HCEC 1CT (cell line): ENCODE measurements at regions not wholly inside any gene's neighbourhood (a gene's known extent, or its start where the extent isn't known, plus 50 kb on each side); places are given as distances from the start of the nearest gene placed in this dataset.

Experiments used
- DNase-seq: peaks from one replicate; pipeline ENCODE4 v3.0.0-alpha.2; 2017

DNA sequence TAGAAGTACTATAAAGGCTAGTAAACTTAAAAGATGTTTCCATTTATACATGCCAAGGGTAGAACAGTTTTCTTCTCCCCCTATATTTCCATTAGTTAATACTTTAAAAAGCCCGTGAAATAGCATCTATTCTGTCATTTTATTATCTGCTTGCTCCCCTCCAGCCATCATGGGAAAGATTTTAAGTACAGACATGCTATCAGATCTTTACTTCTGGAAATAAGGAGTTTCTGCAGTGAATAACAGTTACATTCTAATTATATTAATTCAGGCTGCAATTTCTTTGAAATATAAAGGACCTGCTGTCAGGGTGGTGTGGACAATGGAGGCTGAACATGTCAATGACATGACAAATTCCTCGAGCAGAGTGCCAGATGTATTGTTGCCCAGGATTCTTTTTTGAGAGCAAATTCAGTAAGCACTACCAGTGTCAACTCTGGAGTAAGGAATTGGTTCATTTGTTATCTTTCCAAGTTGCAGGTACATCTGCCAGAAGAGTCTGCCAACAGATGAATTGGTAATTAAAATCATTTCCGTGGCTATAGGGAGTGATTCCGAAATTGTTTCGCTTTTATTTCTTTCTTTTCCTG lies 151.3 kb downstream of the BTG1 start:
- DNase-seq, result no peak

DNA sequence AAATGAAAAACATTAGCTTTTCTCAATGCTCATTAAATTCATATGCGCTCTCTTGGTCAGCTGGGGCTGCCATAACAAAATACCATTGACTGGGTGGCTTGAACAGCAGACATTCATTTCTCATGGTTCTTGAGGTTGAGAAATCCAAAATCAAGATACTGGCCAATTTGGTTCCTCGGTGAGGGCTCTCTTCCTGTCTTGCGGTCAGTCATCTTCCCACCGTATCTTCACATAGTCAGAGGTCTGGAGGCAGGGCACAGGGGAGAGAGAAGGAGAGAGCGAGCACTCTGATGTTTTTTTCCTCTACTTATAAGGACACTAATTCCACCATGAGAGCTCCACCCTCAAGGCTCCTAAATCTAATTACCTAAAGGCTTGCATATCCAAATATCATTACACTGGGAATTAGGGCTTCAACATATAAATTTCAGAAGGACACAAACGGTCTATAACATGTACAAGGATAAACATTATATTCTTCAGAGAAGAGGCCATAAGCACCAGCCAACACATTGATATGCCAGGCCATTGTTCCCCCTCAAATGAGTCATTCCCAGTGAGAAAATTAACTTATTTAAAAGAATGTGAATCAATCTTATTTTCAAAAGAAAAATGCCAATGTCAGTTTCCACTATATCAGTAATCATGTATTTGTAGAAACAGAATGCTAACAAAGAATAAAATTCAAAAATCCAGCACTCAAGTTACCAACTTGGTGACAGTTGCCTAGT lies 152.2 kb downstream of the BTG1 start:
- no peak for DNase-seq

DNA sequence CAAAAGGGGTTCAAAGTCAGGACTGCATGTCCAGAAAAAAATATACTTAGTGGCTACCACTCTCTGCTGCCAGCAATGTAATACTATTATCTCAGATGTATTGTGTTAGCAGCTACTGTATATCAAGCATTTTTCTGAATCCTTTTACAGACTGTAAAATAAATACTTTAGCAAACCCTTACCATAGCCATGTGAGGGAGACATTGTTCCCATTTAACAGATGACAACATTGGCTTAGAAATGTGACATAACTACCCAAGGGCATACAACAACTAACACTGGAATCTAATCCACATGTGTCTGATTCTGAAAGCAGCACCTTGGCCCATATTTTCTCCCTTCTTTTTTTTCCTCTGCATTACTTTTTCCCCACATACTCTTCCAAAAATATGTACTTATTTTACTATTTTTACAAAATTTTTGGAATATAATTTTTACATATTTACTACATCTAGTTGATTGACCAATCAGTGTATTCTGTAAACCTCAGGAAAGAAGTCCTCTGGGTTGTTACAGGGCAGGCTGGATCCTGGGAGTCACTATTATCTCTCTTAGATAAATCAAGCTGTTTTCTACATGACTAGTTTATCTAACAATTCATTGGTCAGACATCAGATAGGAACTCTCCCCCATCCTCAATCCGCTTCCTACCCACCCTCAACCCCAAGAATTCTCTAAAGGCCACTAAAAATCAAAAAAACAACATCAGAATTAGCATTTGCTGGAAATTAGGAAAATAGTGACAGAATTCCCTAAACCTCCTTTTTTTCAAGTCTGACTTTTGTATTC lies 154.1 kb downstream of the BTG1 start:
- no peak for DNase-seq

DNA sequence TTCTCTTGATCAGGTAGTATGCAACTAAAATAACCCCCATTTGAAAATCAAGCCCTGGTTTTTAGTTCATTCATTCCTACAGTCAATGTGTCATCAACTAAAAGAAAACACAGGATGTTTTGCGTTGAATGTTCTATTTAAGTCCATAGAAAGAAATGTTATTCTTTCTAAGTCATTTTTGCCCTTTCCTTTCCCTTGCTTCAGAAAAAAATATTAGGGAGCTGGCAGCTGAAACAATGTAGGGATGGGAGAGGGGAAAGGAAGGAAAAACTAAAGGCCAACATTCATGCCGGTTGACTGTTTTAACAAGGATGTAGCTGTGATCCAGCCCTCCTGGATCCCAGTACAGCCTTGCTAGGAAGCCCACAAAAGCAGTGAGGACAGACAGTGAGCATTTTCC lies 155.1 kb downstream of the BTG1 start:
- DNase-seq, result no peak

DNA sequence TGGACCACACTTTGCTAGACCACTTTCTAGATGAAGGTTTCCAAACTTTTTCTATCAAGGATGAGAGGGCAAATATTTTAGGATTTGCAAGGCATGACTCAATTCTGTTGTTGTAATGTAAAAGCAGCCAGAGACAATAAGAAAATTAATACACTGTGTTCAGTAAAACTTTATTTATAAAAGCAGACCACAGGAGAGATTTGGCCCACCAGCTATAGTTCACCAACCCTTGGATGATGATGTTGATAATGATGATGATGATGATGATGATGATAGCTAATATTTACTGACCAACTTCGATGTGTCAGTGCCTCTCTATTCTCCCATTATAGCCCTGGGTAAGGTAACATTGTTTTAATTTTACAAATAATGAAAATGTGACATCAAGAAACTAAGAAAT lies 156.5 kb downstream of the BTG1 start:
- DNase-seq, result no peak

DNA sequence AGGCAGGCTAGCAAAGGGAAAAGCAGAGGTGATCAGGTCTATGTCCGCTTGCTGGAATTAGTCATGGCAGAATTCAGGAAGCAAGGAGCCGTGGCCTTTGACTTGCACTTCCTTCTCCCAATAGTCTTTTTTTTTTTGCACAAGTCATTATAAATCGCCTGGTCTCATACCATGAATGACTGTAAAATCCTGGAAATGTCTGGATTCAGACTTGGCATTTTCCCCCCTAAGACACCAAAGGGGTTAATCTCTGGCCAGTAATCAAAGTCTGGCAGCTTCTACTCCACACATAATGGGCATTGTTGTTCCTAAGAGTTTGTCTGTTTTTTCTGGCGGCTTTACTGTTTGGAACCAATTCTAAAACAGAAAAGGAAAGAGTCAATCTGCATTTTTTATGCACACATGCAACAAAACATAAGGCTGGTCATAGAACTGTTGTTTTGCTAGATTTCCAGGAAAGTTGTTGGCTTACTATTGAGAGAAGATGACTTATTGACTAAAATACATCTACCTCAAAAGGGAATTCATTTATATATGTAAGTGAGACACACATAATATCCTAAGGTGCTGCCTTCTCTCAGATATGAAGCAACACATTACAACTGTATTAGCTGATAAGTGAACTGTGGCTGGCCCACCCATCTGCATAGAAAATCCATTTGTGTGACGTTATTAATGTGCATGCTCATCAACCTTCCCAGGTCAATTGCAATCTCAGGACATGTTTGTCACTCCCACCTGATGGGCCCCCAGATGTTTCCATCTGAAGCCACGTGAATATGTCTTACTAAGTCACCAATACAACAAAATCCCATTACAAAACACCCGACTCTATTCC lies 157.3 kb downstream of the BTG1 start:
- no peak for DNase-seq

DNA sequence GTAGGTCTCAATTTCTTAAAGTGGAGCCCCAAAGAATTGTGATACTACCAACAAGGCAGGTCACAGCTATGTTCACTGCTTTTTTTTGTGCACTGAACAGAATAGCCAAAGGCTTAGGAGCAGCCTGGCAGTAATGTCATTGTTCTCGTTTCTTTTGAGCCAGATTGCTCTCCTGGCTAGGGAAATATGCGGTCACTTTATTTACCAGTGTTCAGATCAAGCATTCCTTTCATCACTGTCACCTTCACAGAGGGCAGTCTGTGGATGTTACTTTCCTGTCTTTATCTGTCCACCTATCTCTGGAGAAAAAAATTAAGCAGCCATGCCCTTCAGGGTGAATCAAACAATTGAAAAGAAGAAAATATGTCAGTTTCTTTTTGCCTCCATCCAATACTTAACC lies 159.6 kb downstream of the BTG1 start:
- DNase-seq, result no peak

DNA sequence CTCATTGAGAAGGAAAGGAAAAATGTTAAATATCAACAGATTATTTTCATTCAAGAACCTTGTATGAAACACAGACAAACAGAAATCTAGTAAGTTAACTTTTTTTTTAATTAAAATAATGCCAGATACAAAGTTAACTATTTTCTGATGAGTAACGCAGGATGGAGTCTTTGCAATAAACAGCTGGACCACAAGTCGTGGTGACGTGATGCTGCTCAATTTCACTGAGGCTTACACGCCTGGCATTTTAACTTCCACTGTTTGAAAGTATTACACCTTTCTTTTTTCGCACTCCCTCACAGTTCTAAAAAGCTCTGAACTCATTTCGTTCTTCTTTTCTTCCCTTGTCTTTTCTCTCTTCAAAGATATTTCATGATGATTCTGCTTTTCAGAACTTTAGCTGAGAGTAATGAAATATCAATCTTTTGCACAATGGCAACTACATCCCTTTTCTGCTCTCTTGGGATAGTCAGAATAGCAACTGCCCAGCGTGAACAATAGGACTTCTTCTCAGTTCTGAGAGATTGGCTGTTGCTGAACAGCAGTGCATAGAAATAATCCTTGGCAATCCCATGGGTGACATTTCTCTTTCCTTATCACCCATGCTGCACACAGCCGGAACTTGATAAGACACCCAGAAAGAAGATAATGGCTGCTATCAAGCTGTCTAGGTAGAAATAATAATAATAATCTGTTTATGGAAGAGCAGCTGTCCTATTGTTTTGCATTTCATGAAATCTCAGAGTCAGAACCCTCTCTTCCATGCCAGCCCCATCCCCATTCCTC lies 160.5 kb downstream of the BTG1 start:
- peak; percentile 61 for DNase-seq

DNA sequence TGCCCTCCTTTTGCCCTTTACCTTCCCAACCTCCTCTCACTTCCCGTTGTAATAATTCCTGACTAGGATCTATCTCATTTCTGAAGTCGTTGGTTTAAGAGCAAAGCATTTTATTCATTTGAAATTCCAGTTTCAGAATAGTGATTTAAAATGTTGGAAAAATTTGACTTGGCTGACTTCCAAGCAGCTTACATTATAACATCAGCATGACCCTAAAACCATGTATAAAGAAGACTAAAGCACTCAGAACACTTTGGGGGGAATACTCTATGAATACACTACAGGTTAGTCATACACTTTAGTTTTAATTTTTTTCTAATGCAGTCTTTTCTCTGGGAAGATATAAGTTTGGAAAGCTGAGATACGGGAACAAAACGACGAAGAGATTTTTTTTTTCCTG lies 161.1 kb downstream of the BTG1 start:
- peak; percentile 20 for DNase-seq

DNA sequence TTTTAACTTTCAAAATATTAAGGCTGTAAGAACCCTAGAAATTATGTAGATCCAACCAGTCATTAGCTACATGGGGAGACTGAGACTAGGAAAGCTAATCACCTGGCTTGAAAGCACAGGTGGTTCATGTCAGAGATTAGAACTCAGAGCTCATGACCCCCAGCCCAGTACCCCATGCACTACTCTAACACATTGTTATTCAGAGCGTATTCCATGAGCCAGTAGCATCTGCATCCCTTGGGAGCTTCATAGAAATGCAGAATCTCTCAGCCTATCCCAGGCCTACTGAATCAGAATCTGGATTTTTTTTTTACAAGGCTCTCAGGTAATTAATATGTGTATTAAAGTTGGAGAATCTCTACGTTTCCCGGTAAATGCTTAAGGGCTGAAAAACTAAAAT lies 161.7 kb downstream of the BTG1 start:
- no peak for DNase-seq

DNA sequence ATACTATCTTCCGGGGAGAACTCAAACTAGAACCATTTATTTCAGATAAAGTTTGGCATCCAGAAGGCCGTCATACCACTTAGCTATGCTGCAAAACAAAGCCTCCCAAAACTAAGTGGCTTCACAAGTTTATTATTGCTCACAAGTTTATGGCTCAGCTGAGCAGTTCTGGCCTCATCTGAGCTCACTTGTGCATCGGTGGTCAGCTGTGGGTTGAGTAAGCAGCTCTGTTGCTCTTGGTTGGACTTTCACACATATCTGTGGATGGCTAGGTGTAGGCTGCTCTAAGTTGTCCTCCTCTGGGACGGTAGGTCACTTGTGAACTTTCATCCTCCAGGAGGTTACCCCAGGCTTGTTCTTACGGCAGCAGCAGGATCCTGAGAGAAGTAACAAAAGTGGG lies 162.7 kb downstream of the BTG1 start:
- DNase-seq, result no peak

DNA sequence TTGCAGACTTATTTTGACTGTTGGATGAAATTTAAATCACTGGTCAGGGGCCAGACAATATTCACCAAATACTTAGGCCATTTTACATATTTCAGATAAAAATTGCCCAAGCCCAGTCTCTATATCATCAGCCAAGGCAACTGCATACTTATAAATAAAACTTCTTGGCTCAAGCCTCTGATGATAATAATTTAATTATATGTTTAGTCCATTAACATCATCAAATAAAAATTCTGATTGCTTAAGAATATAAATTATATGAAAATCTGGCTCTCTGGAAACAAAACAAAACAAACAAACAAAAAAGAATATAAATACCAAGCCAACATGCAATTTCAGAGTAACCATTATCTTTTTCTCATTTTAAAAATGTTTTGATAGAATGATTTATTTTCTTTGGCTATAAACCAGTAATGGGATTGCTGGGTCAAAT lies 165.2 kb downstream of the BTG1 start:
- no peak for DNase-seq

DNA sequence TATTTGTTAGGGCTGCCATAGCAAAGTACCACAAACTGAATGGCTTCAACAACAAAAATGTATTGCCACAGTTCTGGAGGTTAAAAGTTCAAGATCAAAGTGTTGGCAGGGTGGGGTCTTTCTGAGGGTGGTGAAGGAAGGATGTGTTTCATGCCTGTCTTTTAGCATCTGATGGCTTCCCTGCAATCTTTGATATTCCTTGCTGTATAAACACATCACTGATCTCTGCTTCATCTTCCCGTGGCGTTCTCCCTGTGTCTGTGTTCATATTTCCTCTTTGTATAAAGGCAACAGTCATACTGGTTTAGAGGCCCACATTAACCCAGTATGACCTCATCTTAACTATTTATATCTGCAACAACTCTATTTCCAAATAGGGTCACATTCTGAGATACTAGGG lies 167.5 kb downstream of the BTG1 start:
- DNase-seq, result peak; percentile 47

DNA sequence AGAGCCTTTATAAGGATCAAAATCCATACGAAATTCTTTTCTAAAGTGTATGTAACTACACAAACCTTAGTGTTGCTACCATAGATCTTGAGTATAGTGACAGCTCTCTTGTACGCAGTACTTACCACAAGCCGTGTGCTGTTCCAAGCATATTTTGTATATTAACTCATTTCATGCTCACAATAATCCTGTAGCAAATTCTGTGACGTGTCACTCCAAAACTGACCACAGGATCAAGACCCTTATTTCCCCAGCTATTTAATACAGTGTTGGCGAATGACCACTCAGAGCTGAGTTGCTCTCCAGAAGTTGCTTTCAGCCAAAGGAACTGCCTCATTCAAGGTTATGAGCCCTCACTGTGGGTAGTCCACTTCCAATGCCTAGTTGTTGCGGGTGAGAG lies 169.8 kb downstream of the BTG1 start:
- peak; percentile 69 for DNase-seq

DNA sequence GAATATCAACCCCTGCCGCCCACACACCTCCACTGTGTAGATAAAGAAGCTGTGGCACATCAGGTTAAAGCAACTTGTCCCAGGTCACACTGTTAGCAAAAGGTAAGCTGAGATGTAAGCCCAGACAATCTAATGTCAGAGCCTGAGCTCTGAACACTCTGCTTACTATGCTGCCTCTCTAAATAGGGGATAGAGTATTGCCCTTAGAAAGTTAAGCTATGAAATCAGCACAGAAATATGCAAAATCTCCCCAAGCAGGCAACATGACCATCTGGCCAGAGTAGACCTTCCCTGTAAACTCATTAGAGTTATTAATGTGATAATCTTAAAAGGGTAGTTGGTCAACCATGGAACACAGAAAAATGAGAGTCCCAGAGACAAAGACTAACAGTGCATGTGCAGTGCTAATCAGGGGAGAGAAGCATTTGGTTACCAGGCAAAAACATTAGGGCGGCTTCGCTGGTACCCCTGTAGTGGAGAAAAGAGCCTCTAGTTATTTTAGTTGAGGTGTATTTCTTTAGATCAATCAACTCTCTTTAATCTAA lies 171.0 kb downstream of the BTG1 start:
- peak; percentile 26 for DNase-seq

DNA sequence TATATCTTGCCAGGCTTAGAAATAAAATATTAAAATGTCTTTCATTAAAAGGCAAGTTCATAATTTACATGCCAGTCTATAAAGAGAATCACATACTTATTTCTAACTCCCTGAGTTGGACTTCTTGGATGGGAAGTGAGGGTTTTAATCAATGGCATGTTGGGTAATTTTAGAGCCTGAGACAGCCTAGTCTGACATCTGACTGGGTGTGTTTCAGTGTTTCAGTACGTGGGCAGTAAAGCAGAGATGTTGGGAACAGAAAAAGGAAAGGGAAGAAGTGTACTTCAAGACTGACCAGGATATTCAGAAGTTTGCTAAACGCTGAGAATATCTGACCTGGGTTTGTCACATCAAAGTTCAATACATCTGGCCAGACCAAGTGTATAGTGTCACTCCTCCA lies 171.8 kb downstream of the BTG1 start:
- DNase-seq, result no peak

DNA sequence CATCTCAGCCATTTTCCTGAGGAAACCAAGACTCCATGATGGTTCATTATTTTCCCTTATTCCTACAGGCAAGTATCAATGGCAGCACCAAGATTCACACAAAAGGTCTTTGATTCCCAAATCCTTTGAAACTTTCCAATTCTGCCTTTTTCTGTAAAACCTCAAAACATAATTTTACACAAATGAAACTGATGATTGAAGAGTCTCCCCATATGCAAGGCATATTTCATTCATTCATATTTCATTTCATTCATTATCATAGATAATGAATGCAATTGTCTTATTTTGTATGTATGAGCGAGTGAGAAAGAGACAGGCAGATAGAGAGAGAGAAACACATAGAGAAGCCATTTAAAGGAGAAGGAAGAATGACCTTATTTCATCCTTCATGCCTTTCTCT lies 172.8 kb downstream of the BTG1 start:
- DNase-seq, result no peak

DNA sequence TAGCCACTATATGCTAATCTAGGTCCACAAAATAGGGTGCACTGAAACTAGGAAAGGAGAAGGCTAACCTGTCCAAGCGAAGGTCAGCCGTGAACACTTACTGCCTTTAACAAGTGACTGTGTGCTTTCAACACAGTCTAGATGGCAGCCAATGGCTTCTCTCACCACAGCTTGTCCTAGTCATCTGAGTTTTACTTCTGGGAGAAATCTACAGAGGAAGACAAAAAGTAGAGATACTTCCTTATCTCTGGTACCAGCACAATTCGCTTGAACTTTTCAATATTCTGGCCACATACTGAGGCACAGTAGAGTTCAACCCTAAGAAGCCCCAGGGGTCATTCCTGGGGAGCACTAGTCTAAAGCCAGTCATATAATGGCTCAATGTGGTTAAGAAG lies 176.9 kb downstream of the BTG1 start:
- DNase-seq, result no peak

DNA sequence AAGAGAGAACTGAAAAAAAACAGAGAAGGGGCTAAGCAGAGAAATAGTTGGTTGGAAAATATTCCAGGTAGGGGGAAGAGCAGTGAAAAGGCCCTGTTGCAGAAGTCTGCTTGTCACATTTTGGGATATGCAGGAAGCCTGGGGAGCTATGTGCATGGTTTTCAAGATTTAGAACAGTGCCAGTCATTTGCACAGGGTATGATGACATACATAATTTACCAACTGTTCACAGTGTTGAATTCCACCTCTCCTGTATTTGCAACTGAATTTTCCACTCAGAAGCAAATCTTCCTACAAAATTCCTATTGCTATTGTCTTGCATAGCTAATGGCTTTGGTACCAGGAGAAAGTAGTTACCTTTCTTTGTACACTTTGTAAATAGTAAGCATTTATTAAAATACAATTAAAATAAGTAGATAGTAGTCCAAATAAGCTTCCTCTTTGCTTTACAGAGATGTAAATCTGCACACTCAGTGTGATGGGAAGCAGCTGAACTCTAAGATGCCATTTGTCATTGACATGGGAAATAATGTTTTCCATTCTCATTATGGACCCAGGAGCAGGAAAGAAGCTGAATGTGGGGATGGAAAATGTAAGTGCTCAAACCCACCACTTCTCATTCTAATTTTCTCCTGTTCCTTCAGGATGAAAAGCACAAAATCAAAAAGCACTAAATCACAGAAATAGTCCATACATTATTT lies 177.4 kb downstream of the BTG1 start:
- DNase-seq, result no peak

DNA sequence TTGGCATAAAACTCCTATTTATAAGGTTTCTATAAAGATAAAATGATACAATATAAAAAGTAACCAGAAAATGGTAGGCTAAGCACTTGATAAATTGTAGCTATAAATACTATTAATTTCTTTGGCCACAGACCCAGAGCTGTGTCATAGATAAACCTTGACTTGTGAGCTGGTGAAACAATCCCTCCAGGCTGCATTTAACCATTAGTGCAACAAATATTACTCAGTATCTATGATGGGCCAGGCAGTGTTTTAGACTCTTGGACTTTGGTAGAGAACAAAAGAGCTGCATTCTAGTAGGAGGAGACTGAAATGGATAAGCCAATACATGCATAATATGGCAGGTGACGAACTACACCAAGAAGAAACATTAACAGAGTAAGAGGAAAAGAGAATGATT lies 178.1 kb downstream of the BTG1 start:
- no peak for DNase-seq

DNA sequence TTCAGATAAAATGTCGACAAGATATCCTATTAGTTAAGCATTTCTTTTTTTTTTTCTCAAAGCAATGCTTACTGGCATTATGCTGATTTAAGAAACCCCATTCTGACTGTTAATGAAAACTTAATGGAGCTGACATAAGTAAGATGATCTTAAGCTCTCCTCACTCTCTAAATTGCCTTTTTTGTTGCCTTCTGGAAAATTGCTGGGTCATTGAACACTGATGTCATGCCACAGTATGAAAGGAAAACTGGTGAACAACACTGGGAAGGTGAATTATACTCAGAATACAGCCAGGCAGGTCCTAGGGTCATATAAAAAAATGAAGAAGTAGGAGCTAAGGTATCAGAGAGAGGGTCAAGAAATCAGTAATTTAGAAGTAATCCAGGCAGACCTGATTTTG lies 179.9 kb downstream of the BTG1 start:
- DNase-seq, result no peak

DNA sequence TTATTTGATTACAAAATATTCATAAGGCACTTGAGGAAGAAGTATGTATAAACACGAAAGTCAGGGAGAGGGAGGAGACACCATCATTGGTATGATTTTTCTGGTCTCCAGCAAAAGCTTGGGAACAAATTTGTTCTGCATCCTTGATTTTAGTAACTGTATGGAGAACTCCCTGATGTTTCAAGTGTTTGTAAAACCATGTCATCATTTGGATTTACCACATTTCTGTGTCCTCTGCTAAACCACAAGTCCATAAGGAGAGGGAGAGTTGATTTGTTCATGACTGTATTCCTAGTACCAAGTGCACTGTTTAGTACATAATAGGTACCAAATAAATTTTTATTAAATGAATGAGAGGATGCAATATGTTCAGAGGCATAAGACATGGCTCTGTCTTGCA lies 181.1 kb downstream of the BTG1 start:
- DNase-seq, result no peak
